ENCODE measurements at regions not wholly inside any gene's neighbourhood (a gene's known extent, or its start where the extent isn't known, plus 50 kb on each side); places are given as distances from the start of the nearest gene placed in this dataset.

- TF ChIP-seq EZH2phosphoT487 (IDR thresholded peaks at IDR 0.05; ENCODE audit: borderline replicate concordance), result no peak
- no peak for TF ChIP-seq CTCF (conservative IDR thresholded peaks at IDR 0.05; ENCODE audit: low read length)
- H3K36me3 ChIP-seq (ENCODE audit: insufficient read depth, low read length), result no peaks in the 10 kb centered on the region
- H2AFZ ChIP-seq (ENCODE audit: low read length), result no peak overlapping the region
- peaks cover 14% of the 10 kb centered on the region for H3K4me1 ChIP-seq (ENCODE audit: insufficient read depth, low read length, poor library complexity, severe bottlenecking)
- H4K20me1 ChIP-seq (ENCODE audit: insufficient read depth, low read length, poor library complexity, severe bottlenecking), result no peaks in the 10 kb centered on the region
- H3F3A ChIP-seq (ENCODE audit: low read depth), result no peaks in the 10 kb centered on the region
- no peak overlapping the region for H3K9ac ChIP-seq (ENCODE audit: low read depth, low read length, poor library complexity, severe bottlenecking)
- H3K79me2 ChIP-seq (ENCODE audit: insufficient read depth, low read length), result no peaks in the 10 kb centered on the region
- no peaks in the 10 kb centered on the region for H3K9me3 ChIP-seq (ENCODE audit: insufficient read depth, low read depth, low read length)
- no peaks in the 10 kb centered on the region for H3K9me2 ChIP-seq (replicated peaks; ENCODE audit: low read depth, low read length)
- H3K27me3 ChIP-seq (ENCODE audit: insufficient read depth, low read length, poor library complexity, severe bottlenecking), result no peaks in the 10 kb centered on the region
- no peak overlapping the region for H3K4me3 ChIP-seq (ENCODE audit: low read length, poor library complexity, severe bottlenecking)
- no peak overlapping the region for H3K4me2 ChIP-seq (ENCODE audit: low read depth, low read length, poor library complexity, severe bottlenecking)
Measured at GRCh38 chr21:15242906-15243305, 178.1 kb upstream of the NRIP1 start.

GRCh38 chr21:15243406-15243805 lies 178.6 kb upstream of the NRIP1 start:
- Histone ChIP-seq H3K9me3 (ENCODE audit: insufficient read depth, low read depth, low read length) (no peaks in the 10 kb centered on the region), H3K4me1 (ENCODE audit: insufficient read depth, low read length, poor library complexity, severe bottlenecking) (peaks cover 14% of the 10 kb centered on the region), H3K4me2 (ENCODE audit: low read depth, low read length, poor library complexity, severe bottlenecking) (no peak overlapping the region), H3K27me3 (ENCODE audit: insufficient read depth, low read length, poor library complexity, severe bottlenecking) (no peaks in the 10 kb centered on the region), H3K9ac (ENCODE audit: low read depth, low read length, poor library complexity, severe bottlenecking) (no peak overlapping the region), H3K36me3 (ENCODE audit: insufficient read depth, low read length) (no peaks in the 10 kb centered on the region), H3F3A (ENCODE audit: low read depth) (no peaks in the 10 kb centered on the region), H3K79me2 (ENCODE audit: insufficient read depth, low read length) (no peaks in the 10 kb centered on the region), H3K4me3 (ENCODE audit: low read length, poor library complexity, severe bottlenecking) (no peak overlapping the region), H2AFZ (ENCODE audit: low read length) (no peak overlapping the region), H3K9me2 (replicated peaks; ENCODE audit: low read depth, low read length) (no peaks in the 10 kb centered on the region), H4K20me1 (ENCODE audit: insufficient read depth, low read length, poor library complexity, severe bottlenecking) (no peaks in the 10 kb centered on the region)
- TF ChIP-seq CTCF (conservative IDR thresholded peaks at IDR 0.05; ENCODE audit: low read length) (no peak), EZH2phosphoT487 (IDR thresholded peaks at IDR 0.05; ENCODE audit: borderline replicate concordance) (no peak)

- Histone ChIP-seq H3K27me3 (ENCODE audit: insufficient read depth, low read length, poor library complexity, severe bottlenecking) (no peaks in the 10 kb centered on the region), H4K20me1 (ENCODE audit: insufficient read depth, low read length, poor library complexity, severe bottlenecking) (no peaks in the 10 kb centered on the region), H3K36me3 (ENCODE audit: insufficient read depth, low read length) (no peaks in the 10 kb centered on the region), H3K4me1 (ENCODE audit: insufficient read depth, low read length, poor library complexity, severe bottlenecking) (peaks cover 10% of the 10 kb centered on the region), H3K4me3 (ENCODE audit: low read length, poor library complexity, severe bottlenecking) (no peak overlapping the region), H3K9me2 (replicated peaks; ENCODE audit: low read depth, low read length) (no peaks in the 10 kb centered on the region), H3K79me2 (ENCODE audit: insufficient read depth, low read length) (no peaks in the 10 kb centered on the region), H3F3A (ENCODE audit: low read depth) (no peaks in the 10 kb centered on the region), H2AFZ (ENCODE audit: low read length) (no peak overlapping the region), H3K9ac (ENCODE audit: low read depth, low read length, poor library complexity, severe bottlenecking) (no peak overlapping the region), H3K9me3 (ENCODE audit: insufficient read depth, low read depth, low read length) (no peaks in the 10 kb centered on the region), H3K4me2 (ENCODE audit: low read depth, low read length, poor library complexity, severe bottlenecking) (no peak overlapping the region)
- TF ChIP-seq EZH2phosphoT487 (IDR thresholded peaks at IDR 0.05; ENCODE audit: borderline replicate concordance) (no peak), CTCF (conservative IDR thresholded peaks at IDR 0.05; ENCODE audit: low read length) (no peak)
Measured at GRCh38 chr21:15247613-15248012, 182.8 kb upstream of the NRIP1 start.
